GM18867 (cell line): ENCODE measurements at regions not wholly inside any gene's neighbourhood (a gene's known extent, or its start where the extent isn't known, plus 50 kb on each side); places are given as distances from the start of the nearest gene placed in this dataset.
"Not testable (repeated sequence)": the region's sequence is repeated elsewhere in the genome, so short reads cannot be mapped to it uniquely, and the experiment has no call there.

Experiments
- ATAC-seq: cut with Tn5 transposase; IDR thresholded peaks from one replicate; pipeline ENCODE4 v1.9.1; 2021; ENCODE audit warnings: mild to moderate bottlenecking, moderate library complexity; ENCODE audit not compliant: unreplicated experiment

DNA sequence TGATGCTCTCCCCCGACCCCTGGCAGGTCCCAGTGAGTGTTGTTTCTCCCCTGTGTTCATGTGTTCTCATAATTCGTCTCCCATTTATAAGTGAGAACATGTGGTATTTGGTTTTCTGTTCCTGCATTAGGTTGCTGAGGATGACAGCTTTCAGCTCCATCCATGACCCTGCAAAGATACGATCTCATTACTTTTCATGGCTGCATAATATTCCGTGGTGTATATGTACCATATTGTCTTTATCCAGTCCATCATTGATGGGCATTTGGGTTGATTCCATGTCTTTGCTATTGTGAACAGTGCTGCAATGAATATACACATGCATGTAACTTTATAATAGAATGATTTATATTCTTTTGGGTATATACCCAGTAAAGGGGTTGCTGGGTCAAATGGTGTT is 321.5 kb downstream of the EMP1 start:
- ATAC-seq = not testable (repeated sequence)

DNA sequence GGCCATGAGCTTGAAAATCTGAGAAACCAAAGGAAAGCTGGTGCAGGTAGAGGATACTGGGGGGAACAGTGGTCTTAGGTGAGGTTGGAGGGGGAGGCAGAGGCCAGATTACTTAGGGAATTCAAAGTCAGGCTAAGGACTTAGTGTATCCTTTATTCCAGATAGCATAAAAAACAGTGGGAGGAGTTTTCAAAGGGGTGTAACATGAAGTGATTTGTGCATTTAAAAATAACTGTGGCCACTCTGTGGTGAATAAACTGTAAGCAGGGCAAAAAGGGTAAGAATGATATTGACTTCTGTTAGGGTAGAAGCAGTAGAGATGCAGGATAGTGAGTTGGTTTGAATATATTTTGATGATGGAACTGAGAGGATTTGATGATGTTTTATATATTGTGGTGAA is 313.2 kb downstream of the EMP1 start:
- no peak for ATAC-seq

DNA sequence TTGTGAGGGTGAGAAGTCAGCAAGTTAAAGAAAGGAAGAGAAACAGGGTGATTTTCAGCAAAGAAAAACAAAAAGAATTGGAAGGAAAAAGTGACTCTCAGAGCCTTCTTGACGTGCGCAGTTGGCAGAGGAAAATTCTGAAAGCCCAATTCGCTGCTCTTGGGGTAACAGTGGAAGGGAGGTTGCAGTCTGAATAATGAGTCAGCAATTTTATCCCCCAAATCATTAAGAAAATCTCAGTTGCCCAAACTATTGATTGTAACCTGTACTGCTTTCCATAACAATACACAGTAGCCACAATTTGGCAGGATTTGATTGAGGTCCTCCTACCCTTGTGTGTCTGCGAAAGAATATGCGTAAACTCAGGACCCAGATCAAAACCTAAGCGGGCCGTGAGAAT is 309.1 kb downstream of the EMP1 start:
- no peak for ATAC-seq

DNA sequence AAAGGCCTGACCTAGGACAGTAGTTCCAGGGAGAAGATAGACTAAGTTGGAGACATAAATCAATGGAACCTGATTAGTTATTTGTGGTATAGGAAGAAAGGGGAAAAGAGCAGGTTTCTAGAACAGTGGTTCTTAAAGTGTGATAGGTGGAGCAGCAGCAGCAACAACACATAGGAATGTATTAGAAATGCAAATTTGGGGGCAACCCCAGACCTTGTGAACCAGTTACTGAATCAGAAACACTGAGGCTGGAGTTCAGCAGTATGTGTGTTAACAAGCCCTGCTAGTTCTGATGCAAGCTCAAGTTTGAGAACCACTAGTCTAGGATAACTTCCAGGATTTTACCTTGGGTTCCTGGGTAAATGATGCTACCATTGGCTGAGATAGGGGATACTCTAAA is 308.7 kb downstream of the EMP1 start:
- ATAC-seq = peak; percentile 57

DNA sequence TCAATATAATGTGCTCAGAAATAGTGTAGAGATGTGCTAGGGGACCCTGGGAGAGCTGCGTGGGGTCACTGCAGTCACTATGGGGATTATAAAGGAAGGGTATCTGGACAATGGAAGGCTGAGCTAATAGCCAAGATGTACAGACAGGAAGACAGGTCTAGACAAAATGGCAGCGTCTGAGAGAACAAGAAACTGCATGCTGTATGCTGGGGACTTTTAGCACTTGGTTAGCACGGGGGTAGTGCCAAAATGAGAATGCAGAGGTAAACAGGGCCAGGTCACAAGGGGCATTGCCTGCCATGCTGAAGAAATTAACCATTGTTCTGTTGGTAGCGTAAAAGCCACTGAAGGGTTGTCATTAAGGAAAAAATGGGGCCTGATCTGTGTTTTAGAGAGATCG is 308.2 kb downstream of the EMP1 start:
- no peak for ATAC-seq

DNA sequence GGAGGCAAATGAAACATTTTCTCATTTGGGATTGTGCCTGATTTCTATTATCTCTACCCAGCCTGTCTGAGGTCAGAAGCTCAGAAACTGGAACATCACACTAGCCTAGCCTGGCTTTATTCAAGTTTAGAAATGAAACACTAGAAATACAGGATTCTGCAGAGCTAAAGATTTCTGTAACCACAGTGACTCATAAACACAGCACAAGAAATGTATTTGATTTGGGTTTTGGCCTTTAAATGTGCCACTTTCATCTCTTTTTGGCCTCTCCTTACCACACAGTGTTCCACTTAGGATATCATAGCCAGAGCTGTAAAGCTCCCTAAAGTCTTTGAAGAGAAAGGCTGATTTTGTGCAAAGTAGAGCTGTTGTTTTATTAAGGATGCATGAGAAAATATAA is 307.5 kb downstream of the EMP1 start:
- no peak for ATAC-seq

DNA sequence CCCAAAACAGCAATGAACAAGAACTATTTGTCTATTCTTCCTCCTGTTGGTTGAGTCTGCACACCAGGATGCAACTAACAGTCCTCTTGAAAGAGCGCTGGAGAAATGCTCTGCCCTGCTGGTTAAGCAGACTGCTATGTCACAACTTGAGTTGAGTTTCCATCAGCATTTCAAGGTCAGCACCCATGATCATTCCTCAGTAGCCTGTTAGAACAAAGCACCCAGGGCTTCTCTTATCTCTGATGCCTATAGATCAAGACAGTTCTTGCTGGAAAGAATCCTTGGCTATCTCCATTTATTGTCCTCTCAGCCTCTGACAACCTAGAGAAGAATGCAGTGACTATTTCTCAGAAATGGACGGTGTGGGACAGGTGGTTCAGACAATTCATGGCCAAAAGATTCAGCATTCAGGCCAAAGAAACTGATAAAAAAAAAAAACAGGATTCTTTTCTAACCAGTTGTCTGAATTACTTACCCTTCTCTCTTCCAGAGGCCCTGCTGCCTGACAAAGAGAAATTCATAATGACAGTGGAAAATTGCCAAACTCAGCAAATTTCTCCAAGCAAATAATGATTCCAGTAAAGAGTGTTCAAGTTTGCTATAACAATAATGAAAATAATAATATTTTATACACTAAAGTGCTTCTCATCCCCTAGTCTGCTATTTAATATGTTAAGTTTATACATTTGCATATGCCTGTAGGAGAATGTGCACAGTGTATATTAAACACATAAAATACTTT is 306.7 kb downstream of the EMP1 start:
- no peak for ATAC-seq

DNA sequence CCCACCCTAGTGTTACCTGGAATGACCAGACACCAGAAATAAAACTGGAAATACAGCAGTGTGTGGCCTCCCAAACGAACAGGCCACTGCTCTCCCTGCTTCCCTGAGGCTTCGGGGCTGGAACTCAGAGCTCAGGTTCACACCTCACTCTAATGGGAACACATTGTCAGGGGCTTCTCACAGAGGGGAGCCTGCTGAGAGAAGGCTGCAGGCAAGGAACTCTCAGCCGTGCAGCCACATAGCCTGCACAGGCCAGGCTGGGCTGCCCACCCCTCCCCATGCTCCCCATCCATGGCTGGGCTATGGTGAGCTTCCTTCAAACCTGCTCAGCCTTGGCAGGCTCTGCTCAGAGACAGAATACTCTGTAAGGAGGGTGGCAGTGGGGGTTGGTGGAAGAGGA is 302.5 kb downstream of the EMP1 start:
- ATAC-seq = no peak

DNA sequence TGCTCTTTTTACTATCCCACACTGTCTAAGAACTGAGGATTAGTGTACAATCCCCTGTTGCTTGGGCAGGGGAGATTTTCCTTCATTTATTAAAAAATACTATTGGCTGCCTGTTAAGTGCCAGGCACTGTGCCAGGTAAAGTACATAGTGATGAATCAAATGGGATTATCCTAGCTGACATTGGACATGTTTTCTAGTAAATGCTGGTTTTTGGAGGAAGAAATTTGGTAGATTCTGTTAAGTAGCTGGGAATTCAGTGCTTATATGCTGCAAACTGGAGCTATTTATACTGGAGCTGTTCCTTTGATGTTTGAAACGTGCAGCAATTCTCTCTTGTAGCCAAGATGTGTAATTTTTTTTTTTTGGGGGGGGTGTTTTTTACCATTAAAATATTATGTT is 299.6 kb downstream of the EMP1 start:
- no peak for ATAC-seq

DNA sequence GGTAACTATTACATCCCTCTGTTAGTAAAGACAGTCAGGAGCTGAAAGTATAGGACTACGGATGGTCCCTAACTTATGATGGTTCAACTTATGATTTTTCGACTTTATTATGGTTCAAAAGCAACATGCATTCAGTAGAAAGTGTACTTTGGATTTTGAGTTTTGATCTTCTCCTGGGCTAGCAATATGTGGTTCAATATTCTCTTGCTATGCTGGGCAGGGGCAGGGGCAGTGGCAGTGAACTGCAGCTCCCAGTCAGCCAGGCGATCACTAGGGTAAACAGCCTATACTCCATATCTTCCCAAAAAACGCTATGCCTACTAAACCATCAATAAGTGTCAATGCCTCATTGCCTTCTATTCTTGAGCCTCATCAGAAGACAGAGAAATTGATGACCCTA is 292.7 kb downstream of the EMP1 start:
- ATAC-seq = no peak

DNA sequence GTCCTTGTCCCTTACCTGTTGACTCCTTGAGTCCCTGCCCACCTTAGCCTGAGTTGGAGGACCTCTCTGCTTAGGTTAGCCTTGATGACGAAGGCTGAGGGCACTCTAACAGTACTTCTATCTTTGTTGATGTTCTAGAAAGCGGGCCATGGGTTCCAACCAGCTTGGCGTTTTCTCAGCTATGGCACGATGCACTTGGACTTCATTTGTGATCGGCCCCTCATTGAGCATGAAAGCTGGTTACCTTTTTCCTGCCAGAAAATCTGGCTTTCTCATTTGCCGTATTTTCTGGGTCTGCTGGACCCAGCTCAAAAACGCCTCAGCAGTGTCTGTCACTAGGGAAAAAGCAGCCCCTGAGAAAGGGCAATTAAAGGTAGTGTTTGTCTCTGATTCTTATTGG is 290.8 kb downstream of the EMP1 start:
- no peak for ATAC-seq

DNA sequence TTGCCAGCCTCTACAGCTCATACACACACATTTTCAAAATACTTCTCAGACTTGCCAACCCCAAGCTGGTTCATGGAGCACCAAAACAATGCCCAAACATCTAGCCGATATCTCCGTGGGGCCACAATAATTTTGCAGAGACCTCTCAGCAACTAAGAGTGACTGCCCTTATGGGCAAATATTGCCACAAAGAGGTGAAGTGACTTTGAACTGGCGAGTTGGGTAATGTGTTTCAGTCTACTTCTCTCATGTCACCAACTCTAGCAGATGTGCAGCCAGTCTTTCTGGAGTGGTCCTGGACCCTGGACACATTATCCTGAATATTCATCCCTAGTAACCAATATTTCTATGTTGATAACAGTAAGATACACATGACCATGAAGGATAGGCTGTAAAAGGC is 290.3 kb downstream of the EMP1 start:
- no peak for ATAC-seq

DNA sequence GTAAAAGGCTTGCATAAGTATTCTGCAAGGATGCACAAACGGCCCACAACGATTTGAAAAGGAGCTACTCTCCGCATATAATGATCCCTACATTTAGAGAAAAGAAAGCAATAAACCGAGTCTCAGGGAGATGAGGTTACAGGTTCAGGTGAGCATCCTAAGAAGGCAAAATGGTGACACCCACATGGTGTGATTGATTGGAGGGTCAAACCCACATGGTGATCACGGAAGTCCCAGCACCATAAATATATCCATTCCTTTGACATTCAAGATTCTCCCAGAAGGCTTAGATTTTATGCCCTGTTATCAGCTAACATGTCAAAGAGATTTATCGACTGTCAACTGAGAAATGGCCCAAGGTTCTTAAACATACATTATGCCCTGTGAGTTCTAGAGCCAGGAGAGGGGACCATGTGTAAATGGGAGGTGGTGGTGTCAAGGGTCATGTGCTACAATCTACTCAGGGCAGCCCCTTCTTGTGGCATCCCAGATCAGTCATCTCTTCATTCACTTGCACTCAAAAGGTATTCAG is 282.2 kb downstream of the EMP1 start:
- no peak for ATAC-seq

DNA sequence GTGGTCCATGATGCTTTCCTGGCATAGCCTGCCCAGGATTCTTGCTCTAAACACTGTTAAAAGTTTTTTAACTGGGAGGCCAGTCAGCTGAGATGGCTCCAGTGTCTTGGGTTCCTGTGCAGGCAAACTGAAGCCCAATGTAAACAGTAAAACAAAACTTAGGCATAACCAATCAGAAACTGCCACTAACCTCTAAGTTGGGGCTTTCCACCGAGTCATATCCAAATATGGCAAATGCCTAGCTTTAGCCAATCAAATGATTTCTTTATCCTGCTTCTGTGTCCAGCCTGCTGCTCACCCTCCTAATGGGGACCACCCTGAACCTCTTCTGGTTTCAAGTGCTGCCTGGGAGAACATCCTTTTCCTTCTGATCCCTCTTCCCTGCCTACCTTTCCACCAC is 277.9 kb downstream of the EMP1 start:
- ATAC-seq = no peak

DNA sequence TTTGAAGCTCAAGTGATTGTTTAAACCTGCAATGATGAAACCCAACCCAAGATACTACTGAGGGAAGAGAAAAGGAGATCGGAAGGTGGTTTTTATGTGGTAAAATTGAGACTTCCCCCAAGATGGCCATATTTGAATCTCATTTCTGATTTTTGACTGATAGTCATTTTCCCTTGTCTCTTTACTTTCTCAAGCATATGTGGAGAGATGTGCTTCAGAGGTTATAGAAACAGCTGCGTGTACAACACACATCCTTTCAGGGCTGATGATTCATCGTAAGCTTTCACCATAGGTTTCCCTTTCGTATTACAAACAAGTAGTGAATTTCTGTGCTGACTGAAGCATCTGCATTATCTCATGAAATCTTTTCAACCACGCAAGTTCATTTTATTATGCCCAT is 276.2 kb downstream of the EMP1 start:
- peak; percentile 99 for ATAC-seq

DNA sequence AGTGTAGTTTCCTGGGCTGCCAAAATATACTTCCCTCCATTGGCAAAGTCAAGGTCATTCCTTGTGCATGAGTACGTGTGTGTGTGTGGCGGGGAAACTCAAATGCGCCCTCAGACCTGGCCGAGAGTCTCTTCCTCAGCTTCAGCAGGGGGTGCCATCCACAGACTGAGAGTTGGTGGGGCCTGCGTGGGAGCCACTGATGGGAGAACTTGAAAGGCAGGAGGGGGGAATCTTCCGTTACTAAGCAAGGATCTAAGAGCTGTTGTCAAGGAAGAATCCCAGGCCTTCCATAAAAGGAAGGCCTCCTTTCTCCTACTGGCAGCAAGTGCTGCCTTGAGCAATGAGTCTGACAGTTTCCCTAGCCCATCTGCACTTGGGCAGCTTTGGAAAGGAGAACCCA is 274.9 kb downstream of the EMP1 start:
- ATAC-seq = no peak

DNA sequence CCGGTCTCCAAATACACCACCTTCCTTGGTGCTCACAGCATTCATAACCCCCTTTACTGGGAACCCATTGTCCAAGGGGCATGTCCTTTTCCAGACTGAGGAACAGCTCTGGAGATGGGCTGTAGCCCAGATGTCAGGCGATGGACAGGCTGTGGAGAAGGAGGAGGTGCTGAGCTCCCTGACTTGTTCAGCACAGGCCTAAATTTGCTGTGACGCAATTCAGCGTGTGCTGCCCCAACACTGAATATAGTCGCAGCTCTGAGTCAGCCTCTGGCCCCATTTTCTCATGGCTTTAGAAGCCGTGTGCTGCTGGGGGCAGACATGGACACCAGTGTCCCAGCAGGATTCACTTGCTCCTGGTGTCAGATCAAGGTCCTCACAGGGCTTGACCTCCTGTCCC is 269.1 kb downstream of the EMP1 start:
- ATAC-seq = no peak

DNA sequence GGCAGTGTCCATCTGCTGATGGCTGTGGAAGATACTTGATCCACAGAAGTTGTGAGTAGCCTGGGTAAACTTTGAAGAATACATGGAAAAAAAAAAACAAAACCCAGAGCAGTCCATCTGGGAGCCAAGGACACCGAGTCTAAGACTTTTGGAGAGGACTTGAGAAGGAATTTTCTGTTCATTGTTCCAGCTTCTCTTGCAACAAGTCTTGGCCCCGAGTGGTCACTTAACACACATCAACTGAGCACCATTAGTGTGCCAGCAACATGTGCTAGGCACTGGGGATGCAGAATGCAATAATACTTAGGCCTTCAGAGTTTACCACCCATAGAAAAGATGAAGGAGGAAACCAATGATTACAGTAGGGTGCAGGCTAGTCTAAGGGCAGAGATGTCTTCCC is 266.7 kb downstream of the EMP1 start:
- ATAC-seq = no peak

DNA sequence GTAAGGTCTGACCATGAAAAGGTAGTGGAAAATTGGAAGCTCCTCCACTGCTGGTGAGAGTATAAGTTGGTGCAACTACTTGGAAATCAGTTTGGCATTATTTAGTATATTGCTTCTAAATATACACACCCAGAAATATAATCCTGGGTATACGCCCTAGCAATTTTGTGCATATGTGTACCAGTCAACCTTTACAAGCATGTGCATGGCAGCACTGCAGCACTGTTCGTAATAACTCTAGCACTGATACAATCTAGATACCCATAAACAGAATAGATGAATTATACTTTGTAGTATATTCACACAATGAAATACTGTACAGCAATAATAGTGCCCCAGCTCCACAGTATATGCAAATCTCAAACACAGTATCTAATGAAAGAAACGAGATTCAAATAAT is 265.9 kb downstream of the EMP1 start:
- no peak for ATAC-seq

DNA sequence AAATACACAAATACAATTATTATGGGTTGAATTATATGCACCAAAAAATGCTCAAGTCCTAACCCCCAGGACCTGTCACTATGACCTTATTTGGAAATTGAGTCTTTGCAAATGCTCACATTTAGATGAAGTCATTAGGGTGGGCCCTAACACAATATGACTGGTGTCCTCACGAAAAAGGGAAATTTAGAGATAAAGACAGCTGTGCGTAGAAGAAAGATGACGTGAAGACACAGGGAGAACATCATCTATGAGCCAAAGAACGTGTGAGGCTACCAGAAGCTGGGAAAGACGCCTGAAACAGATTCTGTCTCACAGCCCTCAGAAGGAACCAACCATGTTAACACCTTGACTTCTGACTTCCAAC is 259.2 kb downstream of the EMP1 start:
- ATAC-seq = no peak

DNA sequence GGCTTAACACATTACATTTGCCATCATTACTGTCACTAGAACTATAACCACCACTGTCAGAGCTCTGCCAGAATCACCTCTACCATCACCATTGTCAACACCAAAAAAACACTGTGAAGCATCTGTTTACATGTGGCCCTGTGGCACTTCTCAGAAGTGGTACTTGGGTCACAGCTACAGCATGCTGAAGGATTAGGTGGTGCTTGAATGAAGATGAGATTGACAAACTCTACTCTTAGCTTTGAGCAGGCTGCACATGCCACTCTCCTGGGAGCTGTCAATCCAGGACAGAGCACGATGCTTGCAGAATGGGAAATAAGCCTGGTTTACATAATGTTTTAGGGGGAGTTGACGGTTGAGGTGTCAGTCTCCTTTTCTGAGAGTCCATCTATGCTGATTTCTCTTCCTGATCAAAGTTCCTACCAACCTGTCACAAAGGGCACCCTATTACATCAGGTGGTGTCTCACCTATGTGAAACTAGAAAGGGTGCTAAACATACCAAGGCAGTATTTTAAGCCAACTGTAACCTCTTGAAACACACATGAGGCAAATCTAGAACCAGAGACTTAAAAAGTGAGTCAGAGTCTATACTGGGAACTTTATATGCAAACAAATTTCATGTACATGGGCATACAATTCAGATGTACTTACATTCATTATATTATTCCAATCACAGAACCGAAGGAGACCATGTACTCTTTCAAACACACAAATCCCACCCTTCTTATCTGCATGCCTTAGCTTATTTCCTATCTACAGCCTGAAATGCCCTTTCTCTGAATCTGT is 258.7 kb downstream of the EMP1 start:
- ATAC-seq = peak; percentile 75

DNA sequence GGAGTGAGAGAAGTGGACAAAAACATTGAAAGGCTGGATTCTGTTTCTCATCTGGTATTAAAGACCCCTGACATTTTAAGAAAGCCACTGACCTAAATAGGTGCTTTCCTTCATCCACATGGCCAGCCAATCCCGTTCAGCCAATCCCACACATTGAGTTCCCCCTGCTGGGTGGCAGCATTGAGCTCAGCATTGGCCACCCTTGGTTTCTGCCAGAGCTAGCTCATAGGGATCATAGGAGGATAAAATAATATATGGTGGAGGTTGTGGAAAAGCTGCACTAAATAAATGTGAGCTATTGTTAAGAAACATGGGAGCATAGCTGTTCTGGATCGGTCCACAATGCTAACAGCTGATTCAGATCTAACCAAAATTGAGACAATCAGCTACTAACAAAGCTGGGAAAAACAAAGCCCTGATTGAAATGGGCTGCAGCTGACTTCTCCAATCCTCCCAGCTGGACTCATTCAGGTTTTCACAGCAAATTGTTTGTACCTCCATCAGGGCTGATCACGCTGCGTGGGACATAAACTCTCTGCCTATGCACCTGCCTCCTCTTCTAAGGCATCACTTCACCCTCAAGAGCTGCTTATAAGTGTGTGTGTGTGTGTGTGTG is 256.5 kb downstream of the EMP1 start:
- no peak for ATAC-seq
